Heart left ventricle (tissue), 13 donors: ENCODE measurements at regions not wholly inside any gene's neighbourhood (a gene's known extent, or its start where the extent isn't known, plus 50 kb on each side); places are given as distances from the start of the nearest gene placed in this dataset.

Experiments
- CTCF ChIP-seq, 12 donors: fragments of 200-600 bp; sonication (generic) in 4 of 12; IDR thresholded peaks; one replicate each; pipeline versions ENCODE4 v1.5.0 to v1.8.0; 2018 to 2022; ENCODE audit warnings: antibody characterized with exemption in 12 of 12, mild to moderate bottlenecking in 5 of 12
- POLR2A ChIP-seq, 2 donors: fragments of 450-650 bp; IDR thresholded peaks; one replicate each; pipeline ENCODE4 v1.6.1; 2017; ENCODE audit warnings: antibody characterized with exemption in 2 of 2, mild to moderate bottlenecking in 2 of 2, moderate library complexity in 2 of 2
- donor health status: ischemic (EF 13 %, LVEDD 7.1; RV severe dilation, severe dysfunction).
- donor health status: DM: no; HTN: yes; CAD: no.
- donor health status: DM: no; HTN: no; CAD: no.
- donor health status: ischemic (EF 25% LVEDD 6.9; RV normal size, moderate dysfunction).
- donor health status: ischemic (EF 25% LVEDD 5.7; RV mildly dilated, moderate dysfunction).
- donor health status: ischemic (EF 35%, LVEDD 5.7; RV mildly dilated, moderate dysfunction).
- donor health status: nonischemic (EF 11% LVEDD 7.7; RV severe dilation, severe dysfunction).
- donor health status: DM: yes; HTN: yes; CAD: no.
- donor health status: PGD.
- donor health status: ischemic (EF 29% LVEDD 5.4; RV normal size, mild dysfunction).
- donor health status: nonischemic (EF 23%, LVEDD 6.1; RV moderate dilation, normal function).

GRCh38 chr12:116366456-116366776 lies 88.9 kb upstream of the MED13L start:
- no peak for TF ChIP-seq CTCF (IDR thresholded peaks at IDR 0.05)
- TF ChIP-seq POLR2A (IDR thresholded peaks at IDR 0.05): no peak
